ENCODE measurements at regions not wholly inside any gene's neighbourhood (a gene's known extent, or its start where the extent isn't known, plus 50 kb on each side); places are given as distances from the start of the nearest gene placed in this dataset.

DNA sequence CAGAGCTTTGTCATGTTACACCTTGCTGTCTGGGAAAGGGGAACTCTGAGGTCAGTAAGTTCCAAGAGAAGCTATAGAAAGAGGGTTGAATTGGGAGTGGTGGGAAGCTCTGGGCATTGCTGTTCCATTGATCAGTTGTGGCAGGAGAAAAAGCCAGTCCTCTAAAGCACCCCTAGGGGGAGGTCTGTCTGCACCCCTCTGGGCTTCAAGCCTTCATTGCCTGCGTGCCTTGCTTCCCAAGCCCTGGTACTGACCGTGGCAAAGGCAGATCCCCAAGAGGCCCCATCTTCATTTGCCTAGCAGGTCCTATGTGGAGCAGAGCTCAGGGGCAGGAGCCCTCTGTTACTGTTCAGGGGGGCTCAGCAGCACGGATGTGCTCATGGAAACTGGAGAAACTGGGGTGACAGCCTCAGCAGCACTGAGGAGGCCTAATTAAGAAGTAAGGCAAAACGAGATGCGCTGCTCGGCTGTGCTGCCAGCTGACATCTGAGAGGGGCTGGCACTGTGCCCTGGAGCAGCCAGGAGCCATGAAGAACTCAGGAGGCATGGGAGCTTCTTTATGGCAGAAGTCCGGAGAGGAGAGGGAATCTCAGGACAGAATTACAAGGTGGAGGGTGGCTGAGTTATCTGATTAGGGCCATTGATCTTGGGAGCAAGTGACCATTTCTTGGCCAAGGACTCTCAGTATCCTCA lies 270.9 kb downstream of the RPLP1 start:
- no peak for DNase-seq

DNA sequence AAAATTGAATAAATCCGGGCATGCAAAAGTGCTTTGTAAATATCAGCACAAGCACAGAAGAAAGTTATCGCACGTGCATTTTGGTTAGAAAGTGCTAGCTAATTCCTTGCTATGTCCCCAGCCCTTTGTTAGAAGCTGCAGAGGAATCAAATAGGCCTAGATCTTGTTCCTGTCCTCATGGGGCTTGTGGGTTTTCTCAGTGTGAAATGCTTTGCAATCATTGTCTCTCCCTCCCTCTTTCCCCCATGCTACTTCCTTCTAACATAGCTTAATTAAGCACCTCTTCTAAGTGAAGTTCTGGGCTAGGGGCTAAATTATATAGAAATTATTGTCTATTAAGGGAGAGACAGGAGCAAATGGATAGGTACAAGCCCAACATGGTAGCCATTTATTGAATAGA lies 271.7 kb downstream of the RPLP1 start:
- DNase-seq = peak; percentile 65

DNA sequence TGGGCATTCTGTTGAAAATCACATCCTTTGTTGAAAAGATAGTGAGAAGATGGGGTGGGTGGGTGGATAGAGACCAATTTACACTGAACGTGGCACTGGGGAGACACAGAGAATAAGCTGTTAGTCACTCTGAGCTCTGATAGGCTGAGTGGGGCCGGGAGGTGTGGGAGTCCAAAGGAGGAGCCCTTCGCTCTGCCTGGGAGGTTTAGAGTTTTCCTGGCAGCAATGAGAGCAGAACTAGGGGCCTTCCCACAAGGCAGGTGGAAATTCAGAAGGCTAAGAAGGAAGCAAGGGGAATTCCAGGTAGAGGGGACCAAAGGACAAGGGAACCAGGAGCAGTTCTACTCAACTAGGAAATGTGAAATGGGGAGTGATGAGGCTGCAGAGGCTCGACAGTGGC lies 272.7 kb downstream of the RPLP1 start:
- no peak for DNase-seq

DNA sequence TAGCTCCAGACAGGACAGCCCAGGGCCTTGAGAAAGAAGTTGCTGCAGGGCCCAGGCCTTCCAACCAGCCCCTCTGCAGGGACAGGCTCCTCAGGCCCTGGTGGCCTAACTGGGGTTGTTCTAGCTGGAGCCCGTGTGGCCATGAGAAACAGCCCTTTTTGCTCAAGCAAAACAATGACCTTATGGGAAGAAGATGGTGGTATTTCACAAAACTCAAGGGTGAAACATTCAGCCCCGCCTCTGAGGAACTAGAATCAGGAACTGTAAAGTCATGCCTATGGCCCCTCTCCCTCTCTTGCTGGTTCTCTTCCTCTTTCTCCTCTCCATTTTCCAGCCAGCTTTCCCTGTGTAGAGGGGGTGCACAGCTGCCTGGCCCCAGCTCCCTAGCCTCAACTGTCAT lies 273.3 kb downstream of the RPLP1 start:
- DNase-seq = peak; percentile 90

DNA sequence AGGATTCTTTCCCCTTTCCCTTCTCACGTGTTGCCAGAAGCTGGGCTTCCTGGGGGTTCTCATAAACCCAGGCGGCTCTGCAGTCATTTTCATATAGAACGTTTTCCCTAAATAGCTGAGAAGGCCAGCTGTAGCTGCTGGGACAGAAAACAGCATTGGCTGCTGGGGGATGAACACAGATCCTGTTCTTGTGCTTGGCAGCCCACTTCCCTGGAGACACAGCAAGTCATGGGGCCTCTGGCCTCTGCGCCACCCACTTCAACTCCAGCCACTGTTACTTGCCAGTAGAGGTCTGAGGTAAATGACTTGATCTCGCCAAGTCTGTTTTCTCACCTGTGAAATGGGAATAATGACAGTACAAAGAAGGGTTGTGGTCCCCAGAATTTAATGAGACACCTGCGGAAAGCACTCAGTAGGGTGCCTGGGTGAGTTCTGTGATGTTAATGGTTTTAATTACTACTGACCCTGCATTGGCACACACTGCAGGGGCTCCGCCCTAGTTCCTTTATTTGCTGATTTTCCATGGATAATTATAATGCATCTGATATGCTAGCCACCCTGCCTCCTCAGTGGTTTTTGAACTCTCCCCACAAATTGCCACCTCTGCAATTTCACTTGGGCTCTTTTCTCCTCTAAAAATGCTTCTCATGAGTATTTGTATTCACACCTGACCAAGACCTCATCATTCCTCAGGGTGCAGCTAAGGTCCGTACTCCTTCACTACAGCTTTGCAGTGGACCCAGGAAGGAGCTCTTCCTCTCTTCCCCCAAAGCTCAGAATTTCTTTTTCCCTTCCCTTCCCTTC lies 274.7 kb downstream of the RPLP1 start:
- DNase-seq = no peak

DNA sequence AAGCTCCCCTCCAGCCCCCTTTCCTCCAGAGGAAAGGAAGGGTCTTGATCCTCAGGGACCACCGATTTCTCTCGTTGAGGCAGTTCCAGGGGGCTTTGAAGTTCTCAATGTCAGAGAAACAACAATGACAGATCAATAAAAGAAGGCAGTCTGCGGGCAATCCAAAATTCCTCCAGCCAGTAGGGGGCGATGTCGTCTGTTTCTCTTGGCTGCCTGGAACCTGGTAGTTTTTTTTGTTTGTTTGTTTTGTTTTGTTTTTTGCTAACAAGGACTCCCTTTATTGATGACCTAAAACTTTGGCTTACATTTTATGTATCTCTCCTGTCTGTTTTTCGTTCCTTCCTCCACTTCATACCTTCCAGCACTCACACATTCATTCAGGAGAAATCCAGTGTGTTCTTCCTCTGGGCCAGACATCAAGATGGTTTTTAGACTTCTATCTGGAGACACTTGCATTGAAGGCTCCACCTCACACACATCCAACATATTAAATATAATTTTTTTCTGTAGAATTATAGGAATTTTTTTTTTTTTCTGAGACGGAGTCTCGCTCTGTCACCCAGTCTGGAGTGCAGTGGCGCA lies 276.6 kb downstream of the RPLP1 start:
- DNase-seq = peak; percentile 15

DNA sequence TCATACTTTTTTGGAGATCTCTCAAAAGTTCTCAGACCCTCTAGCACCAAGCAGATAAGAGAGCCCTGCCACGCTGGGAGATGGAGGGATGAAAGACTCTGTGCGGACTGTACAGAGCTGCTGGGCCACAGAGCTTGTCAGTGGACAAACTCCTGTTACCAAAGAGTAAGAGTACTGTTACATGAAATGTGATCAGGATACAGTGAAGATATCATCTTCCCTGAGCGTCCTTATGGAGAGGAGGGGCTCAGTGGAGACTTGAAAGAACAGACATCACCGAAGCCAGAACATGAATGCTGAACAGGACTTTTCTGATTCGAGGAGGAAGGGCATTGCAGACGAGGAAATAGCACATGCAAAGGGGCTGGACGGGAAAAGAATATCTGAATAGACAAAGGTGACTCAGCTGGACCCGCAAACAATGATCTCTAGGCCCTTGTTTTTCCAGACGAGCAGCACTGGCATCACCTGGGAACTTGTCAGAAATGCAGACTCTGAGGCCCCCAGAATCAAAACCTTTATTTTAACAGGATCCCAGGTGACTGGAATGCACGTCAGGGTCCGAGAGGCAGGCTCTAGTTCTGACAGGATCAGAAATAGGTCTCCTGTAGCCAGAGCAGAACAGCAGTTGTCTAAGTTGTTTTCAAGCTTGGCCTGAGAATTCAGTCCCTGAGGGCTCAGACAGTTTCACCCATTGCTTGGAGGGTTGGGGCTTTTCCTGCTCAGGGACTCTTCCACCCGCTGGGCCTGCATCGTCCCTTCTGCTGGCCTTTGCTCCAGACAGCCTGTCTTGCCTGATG lies 277.9 kb downstream of the RPLP1 start:
- DNase-seq = no peak

DNA sequence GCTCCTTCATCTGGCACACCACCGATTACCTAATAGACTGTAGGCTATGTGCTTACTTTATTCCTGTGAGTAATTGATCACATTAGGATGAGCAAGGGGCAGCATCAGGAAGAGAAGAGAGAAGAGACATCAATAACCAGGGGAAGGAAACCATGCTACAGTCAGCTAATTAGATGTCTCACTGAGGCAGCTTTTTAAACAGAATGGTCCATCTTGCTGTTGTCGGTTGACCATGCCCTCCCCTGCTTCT lies 278.4 kb downstream of the RPLP1 start:
- no peak for DNase-seq

DNA sequence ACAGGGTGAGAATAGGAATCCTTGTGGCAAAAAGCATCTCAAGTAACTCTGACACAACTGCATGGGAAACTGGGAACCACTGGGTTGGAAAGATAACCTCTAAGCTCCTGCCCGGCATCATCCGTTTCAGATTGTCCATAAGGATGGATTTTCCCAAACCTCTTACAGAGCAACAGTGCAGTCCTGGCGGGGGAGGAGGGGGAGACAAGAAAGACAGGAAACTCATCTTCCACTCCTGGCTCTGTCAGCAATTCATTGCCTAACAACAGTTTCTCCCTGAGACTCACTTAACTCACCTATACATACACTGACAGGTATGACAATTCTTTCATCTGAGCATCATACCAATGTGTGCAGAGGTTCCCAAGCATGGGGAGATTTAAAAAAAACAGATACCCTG lies 279.0 kb downstream of the RPLP1 start:
- no peak for DNase-seq

DNA sequence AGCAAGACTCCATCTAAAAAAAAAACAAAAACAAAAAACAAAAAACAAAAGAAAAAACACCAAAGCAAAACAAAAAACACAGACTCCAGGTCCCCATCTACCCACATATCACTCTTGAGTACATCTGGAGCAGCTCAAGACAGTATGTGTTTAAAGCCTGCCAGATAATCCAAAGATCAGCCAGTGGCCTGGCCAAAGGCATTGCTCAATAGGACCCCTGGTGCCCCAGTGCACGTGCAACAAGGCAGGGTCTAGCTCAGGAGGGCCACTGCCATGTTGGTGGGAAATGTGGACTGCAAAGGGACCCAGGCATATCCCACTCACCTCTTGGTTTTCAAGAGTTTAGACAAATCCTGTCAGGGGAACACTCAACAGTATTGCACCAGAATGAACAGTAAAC lies 279.5 kb downstream of the RPLP1 start:
- no peak for DNase-seq

DNA sequence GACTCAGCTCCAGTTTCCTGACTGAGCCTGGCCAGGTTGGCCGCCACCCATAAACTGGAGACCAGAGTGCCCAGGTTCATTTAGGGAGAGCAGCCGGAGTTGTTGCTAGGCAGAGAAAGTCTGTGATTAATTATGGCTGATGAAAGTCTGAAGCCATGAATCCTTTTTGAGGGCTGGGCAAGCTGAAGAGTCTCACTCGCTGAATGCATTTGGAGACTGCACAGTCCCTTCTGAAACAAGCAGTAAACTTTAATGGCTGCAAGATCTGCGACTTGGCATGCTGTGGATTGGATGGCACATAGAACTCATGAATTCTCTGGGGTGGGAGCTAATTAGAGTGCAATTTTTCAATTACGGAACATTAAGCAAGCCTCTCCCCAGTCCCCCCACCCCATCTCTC lies 282.1 kb downstream of the RPLP1 start:
- DNase-seq = no peak

DNA sequence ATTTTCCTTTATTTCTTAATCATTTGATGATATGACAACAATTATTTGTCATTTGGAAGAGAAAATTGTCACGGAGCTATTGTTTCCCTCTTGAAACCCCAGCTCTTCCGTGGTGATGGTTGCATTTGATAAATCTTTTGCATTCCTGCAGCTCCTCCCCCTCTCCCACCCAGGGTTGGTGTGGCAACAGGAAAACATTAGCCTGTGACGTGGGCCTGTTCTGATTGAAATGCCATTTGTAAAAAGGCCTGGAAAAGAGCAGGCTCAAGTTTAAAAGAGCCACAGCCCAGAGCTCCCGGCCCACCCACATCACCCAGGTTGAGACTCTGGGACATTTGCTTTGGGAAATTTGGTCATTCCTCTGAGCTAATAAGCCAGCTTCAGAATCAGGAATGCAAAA lies 282.5 kb downstream of the RPLP1 start:
- no peak for DNase-seq

DNA sequence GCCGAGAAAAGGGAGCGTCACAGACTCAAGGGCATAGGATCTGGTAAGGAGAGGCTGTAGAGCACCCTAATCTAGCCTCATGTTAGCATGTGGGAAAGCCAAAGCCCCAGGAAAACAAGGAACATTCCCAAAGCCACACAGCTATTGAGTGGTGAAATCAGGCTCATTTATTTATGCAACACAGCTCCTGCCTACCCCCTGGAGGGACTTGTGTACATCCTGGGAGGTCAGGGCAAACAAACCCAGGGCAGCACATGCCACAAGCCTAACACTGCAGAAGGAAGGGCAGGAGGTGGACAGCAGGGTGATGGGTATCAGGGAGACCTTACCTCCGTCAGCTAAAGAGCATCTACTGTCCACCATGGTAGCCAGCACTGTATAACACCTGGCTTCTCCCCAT lies 283.5 kb downstream of the RPLP1 start:
- DNase-seq = no peak

DNA sequence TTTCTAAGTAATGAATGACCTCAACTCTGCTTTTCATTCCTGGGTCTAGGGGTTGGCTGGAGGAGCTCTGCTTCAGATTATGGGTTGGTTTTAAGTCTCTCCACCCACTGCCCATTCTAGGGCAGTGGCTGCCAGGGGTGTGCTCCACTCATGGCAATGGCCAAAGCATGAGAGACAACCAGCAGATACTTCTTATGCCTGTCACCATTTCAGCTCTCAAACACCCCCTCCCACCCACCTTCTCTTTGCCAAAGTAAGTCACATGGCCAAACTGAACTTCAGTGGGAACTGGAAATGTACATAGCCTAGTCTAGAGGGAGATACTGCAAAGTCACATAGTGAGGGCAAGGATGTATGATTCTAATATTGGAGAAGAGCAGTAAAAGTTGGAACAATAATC lies 285.3 kb downstream of the RPLP1 start:
- DNase-seq = no peak

DNA sequence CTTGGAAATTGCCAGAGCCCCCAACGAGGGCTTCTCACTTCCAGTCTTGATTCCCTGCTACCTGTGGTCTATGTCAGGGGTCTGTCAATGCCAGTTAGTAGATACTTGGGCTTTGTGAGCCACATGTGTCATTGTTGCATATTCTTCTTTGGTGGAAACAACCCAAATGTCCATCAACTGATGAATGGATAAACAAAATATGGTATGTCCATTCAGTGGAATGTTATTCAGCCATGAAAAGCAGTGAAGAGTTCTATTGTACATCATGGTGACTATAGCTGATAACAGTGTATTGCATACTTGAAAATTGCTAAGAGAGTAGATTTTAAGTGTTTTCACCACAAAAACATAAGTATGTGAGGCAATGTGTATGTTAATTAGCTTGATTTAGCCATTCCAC lies 288.1 kb downstream of the RPLP1 start:
- no peak for DNase-seq

DNA sequence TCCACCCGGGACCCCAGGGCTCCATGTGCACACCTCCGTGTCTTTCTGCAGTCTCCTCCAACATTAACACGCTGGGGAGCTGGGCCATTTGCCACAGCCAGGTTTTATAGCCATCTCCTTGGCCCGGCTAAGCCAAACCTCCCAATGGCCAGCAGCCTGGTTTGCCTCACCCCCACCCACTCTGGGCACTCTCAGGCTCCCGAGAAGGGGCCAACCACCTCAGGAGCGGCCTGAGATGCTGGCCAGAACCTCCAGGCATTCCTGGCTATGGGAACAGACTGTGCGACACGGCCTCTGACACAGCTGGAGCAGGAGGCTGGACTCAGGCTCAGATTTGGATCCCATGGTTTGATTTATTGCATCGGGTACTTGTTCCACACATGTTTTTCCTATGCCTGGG lies 289.7 kb downstream of the RPLP1 start:
- DNase-seq = no peak

DNA sequence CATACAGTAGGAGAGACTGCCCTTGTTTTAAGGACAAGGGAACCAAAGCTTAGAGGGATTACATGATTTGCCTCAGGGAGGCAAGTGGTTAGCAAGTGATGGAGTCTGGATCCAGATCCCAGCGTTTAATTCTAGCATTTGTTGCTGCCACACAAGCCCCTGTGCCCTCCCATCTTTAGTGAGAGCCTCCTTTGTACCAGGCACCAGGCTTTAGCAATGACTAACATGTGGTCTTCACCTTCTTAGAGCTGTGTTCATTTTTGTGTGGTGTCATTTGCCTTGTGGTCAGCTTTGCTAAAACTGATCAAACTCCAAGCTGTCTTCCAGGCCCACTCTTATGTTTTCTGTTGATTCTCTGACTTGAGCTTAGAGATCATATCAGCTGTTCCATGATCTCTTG lies 290.5 kb downstream of the RPLP1 start:
- no peak for DNase-seq

DNA sequence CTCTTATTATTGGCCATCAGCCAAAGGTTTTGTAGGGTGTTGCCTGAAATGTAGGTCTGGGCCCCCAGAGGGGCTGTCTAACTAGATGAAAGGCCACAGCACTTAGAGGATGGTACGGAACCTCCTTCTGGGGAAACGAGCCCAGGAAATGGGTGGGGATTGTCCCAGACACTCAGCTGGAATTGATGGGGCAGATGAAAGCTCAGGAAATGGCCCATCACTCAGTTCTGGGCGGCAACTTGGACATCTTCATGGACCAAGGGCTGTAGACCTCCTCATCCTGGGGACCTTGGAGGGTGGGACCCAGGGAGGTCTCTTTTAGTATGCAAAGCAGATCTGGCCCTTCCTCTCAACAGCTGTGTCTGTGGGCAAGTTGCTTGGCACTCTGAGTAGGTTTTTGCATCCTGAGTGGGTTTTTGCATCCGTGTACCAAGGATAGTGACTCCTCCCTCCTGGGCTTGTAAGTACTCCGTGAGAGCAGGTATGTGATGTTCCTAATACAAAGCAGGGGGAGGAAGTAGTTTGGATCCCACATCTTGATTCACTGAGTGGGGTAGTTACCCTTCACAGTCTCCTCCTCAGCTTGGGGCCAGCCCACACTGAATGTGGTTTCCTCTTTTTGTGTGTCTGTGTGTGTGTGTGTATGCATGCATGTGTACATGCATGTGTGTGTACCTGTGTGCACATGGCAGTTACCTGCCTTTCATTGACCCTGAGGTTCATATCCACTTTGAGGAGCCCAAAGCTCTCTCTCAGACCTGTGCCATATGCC lies 292.0 kb downstream of the RPLP1 start:
- peak; percentile 25 for DNase-seq

DNA sequence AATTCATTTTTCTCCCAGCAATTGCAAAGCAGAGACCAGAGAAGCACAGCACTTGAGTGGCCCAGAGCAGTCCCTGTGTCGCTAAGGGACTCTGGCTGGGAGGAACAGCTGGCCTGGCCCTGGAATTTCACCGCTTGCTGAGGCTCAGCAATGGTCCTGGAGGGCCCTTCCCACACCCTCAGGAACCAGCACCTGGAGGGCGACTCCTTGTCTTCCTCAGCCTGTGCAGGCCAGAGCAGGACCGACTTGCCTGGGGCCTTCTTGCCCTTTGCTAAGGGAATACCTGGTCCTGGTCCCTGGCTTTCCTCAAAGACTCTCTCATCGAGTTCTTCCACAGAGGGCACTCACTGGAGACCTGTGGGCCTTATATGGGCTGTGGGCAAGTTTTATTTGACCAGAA lies 294.6 kb downstream of the RPLP1 start:
- DNase-seq = no peak

DNA sequence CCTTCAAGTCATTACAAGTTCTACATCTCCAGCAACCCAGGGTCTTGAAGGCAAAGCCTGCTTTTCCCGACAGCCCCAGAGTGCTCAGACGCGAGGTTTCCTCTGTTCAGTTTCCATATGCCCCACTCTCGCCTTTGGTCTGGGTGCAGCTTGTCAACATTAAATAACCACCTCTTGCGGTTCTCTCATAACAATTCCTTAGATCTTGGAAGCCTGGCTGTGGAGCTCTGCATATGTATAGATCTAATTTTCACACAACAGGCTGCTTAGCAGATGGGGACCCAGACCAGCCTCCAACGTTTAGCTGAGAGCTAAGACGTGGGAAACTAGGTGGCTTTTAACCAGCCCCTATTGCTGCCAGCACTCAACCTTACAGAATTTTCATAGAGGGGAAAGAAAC lies 295.5 kb downstream of the RPLP1 start:
- DNase-seq = no peak

DNA sequence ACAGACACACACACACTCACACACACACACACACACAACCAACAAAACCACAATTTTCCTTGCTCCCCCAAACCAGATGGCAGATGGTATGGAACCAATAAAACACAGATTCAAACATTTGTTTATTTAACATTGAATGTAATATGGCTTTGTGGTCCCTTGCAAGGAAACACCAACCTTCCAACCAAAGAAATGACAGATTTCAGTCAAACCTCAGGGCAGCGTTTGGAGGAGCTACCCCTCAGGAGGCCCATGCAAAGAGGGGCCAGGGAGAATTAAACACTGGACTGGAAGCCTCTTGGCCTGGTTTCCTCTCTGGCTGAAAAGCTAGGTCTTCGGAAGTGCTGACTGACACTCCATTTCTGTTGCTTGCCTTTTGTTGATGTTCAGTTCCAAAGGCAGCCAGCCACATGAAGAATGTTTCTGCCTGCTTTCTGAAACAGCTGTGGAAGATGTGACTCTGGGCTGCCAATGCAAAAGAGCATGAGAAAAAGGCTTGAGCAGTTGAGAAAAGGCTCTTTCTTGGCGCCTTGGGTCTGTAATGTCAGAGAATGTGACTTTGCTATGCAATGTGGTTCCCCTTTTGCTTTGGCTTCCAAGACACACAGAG lies 296.1 kb downstream of the RPLP1 start:
- DNase-seq = peak; percentile 44

DNA sequence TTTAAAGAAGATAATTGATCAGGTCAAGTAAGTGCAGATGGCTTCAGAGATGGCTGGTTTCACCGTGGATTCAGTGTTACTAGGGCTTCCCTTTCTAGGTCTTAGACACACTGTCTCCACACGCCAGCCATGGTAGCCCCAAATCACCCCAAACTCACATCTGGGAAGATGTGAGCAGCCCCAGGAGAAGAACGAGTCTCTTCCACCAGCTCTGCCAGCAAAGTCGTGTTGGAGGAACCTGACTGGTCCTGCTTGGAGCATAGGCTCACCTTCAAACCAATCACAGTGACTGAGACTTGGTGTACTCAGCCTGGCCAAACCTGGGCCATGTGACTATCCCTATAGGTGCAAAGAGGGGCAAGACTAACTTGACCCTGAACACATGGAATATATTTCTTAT lies 296.7 kb downstream of the RPLP1 start:
- no peak for DNase-seq

DNA sequence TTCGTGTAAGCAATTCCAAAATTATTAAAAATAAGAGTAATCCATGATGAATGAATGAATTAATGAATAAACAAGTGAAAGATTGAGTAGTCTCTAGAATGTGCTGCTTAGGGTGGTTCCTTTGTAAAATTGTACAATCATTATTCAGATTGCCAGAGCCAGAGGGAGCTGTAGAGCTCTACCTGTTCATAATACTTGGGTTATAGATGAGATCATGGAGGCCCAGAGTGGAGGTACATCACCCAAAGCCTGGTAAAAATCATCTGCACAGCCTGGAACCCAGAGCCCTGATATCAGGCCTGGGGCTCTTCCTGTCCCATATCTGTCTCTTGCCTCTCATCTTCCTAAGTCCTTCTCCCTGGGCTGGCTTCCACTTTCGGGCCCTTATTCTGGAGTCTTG lies 297.2 kb downstream of the RPLP1 start:
- DNase-seq = no peak
